ENCODE measurements at regions not wholly inside any gene's neighbourhood (a gene's known extent, or its start where the extent isn't known, plus 50 kb on each side); places are given as distances from the start of the nearest gene placed in this dataset.
A peak's percentile ranks its signal among the peaks of the same experiment; 100 is the strongest.

GRCh38 chr5:58403822-58404433 lies 56.0 kb downstream of the PLK2 start:
- DNase-seq (ENCODE audit: low spot score in 2 of 2) (no peak), FAIRE-seq (no peak)

- no peak for FAIRE-seq
- no peak for DNase-seq (ENCODE audit: low spot score in 2 of 2)
Measured at GRCh38 chr5:58401701-58402100, 58.2 kb downstream of the PLK2 start.

GRCh38 chr5:58400737-58401136 lies 59.1 kb downstream of the PLK2 start:
- DNase-seq (ENCODE audit: low spot score in 2 of 2) (no peak), FAIRE-seq (no peak)

DNA sequence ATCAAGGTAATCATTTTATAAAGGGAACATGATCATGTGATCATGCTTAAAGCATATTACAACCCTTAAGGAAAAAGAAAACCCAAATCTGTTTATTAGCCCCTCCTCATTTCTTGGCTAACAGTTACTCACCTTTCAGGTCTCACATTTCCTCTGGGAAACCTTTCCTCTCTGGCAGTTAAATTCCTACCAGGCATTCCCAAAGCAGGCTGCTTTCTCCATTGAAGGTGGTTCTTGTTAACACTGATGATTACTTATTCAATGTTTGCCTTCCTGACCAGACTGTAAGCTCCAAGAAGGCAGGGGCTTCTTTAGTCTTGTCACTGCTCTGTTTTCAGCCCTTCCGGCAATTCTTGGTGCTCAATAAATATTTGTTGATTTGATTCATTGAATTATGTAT lies 59.9 kb downstream of the PLK2 start:
- no peak for FAIRE-seq
- no peak for DNase-seq (ENCODE audit: low spot score in 2 of 2)

DNA sequence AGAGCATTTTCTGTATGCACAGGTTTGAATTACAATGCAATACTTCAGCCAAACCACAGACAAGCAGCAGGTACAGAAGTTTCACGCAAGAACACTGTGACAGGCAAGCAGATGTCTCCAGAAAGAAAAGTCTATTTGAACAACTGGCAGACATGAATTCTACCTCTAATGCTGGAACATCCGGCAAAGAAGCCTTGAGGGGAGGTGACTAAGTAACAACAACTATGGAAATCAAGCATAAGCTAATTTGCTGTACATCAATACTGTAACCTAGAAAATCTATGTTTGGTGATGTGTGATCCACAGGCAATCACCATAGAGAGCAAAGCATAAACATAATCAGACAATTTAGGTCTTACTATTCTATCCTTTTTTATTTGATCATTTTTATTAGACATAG lies 65.5 kb downstream of the PLK2 start:
- DNase-seq (ENCODE audit: low spot score in 2 of 2) = no peak
- FAIRE-seq = no peak

DNA sequence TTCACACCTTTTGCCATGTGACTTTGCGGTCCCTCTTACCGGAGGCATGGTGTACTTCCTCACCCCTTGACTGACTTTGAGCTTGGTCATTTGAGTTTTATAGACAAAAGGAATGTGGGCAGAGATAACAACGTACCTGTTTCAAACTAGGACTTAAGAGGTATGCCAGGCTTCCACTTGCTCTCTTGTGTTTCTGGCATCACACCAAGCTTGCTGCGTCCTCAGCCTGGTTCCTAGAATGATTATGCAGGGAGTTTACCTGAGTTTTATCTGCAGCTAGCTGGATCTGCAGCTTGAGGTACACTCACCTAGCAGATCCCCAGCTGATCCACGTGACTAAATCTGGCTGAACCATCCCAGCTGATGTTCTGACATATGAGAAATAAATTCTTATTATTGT lies 66.2 kb downstream of the PLK2 start:
- FAIRE-seq = no peak

DNA sequence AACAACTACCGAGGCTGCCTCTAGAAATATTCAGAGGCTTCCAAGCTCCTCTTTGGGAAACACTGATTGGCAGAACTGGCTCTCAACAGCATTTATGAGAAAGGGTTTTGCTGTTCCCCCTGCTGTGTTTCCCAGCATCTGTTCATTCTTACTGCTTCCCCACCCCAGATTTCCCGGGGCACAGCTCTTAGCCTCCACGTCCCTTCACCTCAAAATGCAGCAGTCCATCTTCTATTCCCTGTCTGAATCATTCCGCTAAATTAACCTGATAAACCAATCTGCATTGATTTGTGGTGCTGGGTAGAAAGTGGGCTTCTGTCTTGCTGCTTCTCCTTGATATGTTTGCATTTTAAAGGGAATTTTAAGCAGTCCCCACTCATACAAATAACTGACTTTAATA lies 67.4 kb downstream of the PLK2 start:
- FAIRE-seq = no peak
- DNase-seq (ENCODE audit: low spot score in 2 of 2) = no peak

More for the DNA sequence above, 66.2 kb downstream of the PLK2 start:
- no peak for DNase-seq (ENCODE audit: low spot score in 2 of 2)

DNA sequence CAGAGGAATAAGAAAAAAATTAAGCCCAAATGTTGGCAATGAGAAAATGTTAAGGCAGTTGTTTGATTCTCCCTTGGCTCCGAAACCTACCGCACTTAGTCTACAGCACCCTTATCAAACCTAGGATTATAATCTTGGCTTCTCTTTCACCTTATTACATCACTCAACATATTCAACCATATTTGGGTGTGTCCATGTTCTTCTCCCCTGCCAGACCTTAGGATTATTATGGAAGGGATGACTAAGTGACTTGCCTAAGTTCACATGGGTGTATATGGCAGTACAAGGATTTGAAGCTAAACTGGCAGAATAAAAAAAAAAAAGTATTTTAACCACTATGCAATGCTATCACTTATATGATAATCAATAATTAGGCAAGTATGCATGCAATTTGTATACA lies 76.4 kb downstream of the PLK2 start:
- DNase-seq (ENCODE audit: low spot score in 2 of 2) = no peak
- FAIRE-seq = no peak

DNA sequence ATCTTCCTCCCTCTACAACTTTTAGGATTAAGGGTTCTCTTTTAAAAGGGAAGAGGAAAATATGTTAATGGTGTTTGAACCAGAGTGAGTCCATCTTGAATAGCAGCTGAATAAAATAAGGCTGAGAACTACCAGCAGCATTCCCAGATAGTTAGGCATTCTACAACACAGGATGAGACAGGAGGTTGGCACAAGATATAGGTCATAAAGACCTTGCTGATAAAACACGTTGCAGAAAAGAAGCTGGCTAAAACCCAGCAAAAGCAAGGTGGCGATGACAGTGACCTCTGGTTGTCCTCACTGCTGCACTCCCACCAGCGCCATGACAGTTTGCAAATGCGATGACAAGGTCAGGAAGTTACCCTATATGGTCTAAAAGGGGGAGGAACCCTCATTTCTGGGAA lies 77.8 kb downstream of the PLK2 start:
- DNase-seq (ENCODE audit: low spot score in 2 of 2) (no peak), FAIRE-seq (no peak)

DNA sequence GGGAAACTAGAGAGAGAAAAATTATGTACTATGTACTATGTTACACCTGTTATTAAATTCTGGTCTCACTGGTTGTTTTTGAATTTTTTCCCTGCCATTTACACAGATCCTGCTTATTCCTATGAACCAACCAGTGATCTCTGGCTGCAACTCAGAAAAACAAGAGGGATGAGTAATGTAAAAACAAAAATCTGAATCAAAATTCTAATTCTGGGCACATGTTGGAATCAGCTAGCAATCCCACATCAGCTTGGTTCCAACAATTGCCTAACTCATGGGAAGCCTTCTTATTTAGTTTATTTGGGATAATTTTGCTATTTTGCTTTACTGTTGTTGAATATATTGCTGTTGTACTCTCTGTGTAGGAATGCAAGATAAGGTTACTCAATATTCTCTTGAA lies 78.3 kb downstream of the PLK2 start:
- FAIRE-seq = no peak

GRCh38 chr5:58380655-58381054 lies 79.2 kb downstream of the PLK2 start:
- FAIRE-seq = no peak
- DNase-seq (ENCODE audit: low spot score in 2 of 2) = no peak

More for the DNA sequence above, 78.3 kb downstream of the PLK2 start:
- no peak for DNase-seq (ENCODE audit: low spot score in 2 of 2)

- DNase-seq (ENCODE audit: low spot score in 2 of 2) (no peak), FAIRE-seq (no peak)
Measured at GRCh38 chr5:58378613-58379390, 81.1 kb downstream of the PLK2 start.

GRCh38 chr5:58370606-58371005 lies 89.3 kb downstream of the PLK2 start:
- no peak for FAIRE-seq
- DNase-seq (ENCODE audit: low spot score in 2 of 2) = no peak

- no peak for FAIRE-seq
- no peak for DNase-seq (ENCODE audit: low spot score in 2 of 2)
Measured at GRCh38 chr5:58369513-58370190, 90.2 kb downstream of the PLK2 start.

DNA sequence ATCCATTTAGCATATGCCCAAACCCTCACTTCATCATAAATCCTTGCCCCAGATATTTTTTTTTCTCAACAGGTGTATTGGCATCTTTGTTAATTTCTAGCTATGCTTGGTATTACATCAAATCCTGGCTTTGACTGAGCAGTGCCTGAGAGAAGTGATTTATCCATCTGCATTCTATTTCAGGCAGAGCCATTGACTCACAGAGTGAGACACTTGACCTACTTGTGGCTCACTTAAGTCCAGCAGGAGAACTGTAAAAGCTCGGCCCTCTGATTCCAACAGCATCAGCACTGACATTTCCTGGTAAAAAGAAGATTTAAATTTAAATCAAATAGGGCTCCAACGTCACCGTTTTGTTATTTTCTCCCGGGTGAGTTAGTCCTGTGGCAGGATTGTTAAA lies 93.4 kb downstream of the PLK2 start:
- FAIRE-seq (no peak), DNase-seq (ENCODE audit: low spot score in 2 of 2) (peak in 1 of 2 donors; percentile 8)

DNA sequence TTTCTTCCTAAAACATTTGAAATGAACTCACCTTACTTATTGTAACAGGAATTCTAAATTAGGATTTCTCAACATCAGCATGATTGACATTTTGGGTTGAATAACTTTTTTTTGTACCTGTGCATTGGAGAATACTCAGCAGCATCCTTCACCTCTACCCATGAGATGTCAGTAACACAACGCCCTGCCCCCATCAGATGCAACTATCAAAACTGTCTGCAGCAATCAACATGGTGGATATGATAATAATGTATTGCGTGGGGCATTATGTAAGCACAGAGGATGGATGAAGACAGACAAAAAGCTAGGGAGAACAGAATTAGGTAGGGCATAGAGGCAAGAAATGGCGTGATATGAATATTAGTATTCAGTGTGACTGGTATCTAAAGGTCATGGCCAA lies 94.1 kb downstream of the PLK2 start:
- DNase-seq (ENCODE audit: low spot score in 2 of 2) (no peak), FAIRE-seq (no peak)

DNA sequence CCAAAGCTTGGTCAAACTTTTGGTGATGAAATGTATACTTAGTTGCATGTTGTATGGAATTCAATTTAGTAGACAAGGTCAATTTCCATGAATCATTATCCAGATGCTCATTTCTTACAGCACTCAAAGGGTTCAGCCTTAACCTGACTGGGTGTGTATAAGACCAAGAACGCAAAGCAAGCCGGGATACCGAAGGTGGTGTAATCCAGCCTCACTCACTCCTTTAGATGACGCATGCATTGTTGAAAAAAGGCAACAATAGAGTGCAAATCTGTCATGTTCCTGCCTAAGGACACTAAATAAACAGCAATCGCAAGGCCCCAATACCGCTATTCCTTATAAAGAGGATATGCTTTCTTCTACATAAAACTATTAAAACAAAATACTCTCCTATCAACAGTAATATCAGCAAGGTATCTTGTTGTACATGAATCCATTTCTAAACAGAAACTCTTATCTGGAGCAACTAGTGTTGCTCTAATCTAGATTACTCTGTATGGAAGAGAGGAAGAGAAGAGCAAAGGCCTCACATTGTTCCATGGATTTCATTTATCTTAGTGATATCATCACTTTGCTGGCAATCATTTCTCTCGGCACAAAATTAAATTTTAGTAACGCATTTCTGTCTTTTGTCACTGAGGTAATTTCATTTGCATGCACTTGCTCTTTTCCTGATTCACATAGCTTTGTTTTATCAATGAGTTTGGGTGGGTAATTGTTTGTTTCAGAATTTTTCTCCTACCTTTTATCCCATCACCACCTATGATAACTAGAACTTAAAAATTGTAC lies 96.2 kb downstream of the PLK2 start:
- FAIRE-seq = no peak
- no peak for DNase-seq (ENCODE audit: low spot score in 2 of 2)

- DNase-seq (ENCODE audit: low spot score in 2 of 2) (no peak), FAIRE-seq (no peak)
Measured at GRCh38 chr5:58362135-58362534, 97.8 kb downstream of the PLK2 start.

DNA sequence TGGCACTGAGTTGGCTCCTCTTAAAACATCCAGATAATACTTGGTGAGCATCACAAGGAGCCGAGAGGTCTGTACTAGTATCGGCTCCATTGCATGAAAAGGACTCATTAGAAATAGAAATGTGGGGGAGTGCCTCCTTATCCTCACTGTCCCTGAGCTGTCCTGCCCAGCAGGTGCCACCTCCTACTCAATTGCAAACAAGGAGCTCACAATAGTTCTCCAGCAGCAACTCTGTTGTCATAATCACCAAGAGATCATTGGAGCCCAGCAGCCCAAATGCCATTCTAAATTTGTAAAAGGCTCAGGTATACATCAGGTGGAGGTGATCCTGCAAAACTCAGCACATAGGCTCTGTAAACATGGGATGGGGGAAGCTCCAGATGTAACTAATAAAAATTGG lies 99.1 kb downstream of the PLK2 start:
- DNase-seq (ENCODE audit: low spot score in 2 of 2) (no peak), FAIRE-seq (no peak)

- no peak for FAIRE-seq
- no peak for DNase-seq (ENCODE audit: low spot score in 2 of 2)
Measured at GRCh38 chr5:58359981-58360380, 99.9 kb downstream of the PLK2 start.

All from frontal cortex (tissue), 3 donors.